ENCODE measurements at regions not wholly inside any gene's neighbourhood (a gene's known extent, or its start where the extent isn't known, plus 50 kb on each side); places are given as distances from the start of the nearest gene placed in this dataset.

DNA sequence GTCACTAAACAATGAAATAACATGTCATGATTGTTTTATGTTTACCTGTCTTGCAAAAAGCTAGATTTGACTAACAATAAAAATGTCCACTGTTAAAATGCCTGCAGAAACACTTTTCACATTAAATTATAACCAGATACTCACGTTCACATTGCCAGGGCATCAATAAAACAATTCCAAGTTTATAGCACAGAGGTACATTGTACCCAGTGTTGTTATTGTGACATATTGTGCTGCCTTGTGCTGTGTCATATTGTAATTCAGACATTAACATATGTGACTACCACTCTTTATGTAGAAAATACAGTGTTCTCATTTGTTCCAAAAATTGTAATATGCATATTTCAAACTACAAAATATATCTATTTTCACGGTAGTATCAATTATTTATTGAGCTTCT is 766.1 kb downstream of the NCAM2 start:
- H4K20me1 ChIP-seq: no peaks in the 10 kb centered on the region
- H3K27me3 ChIP-seq: no peaks in the 10 kb centered on the region
- H3K9me3 ChIP-seq: no peaks in the 10 kb centered on the region
- H3K4me3 ChIP-seq: no peak overlapping the region
- H3K9ac ChIP-seq: no peak overlapping the region
- no peak overlapping the region for H3K4me2 ChIP-seq
- no peaks in the 10 kb centered on the region for H3K36me3 ChIP-seq
- no peaks in the 10 kb centered on the region for H3K4me1 ChIP-seq
- no peak for TF ChIP-seq Cebpa-rat (IDR thresholded peaks at IDR 0.05)
- no peak overlapping the region for H3K27ac ChIP-seq

DNA sequence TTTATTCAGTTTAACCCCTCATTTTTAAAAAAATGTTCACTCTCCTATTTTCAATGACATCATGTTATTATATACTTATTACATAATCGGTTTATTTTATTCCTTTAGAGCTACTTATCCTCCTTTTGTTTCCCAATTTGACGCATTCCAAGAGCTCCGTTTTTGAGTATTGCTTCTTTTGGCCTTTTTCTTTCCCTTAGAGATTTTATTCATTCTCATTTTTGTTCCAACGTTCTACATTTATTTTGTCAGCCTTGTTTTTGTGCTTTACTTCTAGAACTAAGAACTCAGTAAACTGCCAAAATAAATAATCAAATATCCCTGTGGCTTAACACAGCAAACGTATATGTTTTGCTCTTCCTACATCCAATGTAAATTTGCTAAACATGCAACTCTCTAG is 769.1 kb downstream of the NCAM2 start:
- Histone ChIP-seq H3K27me3 (no peaks in the 10 kb centered on the region), H4K20me1 (no peaks in the 10 kb centered on the region), H3K9me3 (no peaks in the 10 kb centered on the region), H3K9ac (no peak overlapping the region), H3K4me2 (no peak overlapping the region), H3K36me3 (no peaks in the 10 kb centered on the region), H3K27ac (no peak overlapping the region), H3K4me1 (no peaks in the 10 kb centered on the region), H3K4me3 (no peak overlapping the region)
- no peak for TF ChIP-seq Cebpa-rat (IDR thresholded peaks at IDR 0.05)

- no peak for TF ChIP-seq Cebpa-rat (IDR thresholded peaks at IDR 0.05)
- no peaks in the 10 kb centered on the region for H4K20me1 ChIP-seq
Observed at GRCh38 chr21:21788591-21788990, 790.4 kb downstream of the NCAM2 start.

DNA sequence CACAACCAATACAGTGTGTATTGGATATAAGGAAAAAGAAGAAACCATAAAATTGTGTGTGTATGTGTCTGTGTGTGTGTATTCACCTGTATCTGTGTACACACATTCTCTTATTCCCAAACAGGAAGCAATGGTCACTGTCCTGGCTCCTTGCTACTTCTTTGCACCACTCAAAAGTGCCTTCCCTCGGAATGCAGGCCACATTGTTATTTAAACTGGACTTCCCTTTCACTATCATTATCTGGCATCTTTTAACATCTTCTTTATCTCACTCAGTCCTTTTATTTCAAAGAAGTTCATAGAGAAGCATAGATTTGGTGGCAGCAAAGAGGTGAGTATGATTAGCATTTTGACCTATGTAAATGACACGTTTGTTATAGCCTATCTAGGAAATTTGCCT is 803.7 kb downstream of the NCAM2 start:
- no peak overlapping the region for H3K4me2 ChIP-seq

More at GRCh38 chr21:21788591-21788990, 790.4 kb downstream of the NCAM2 start:
- H3K4me3 ChIP-seq: no peak overlapping the region
- H3K27me3 ChIP-seq: no peaks in the 10 kb centered on the region
- no peaks in the 10 kb centered on the region for H3K9me3 ChIP-seq
- H3K4me2 ChIP-seq: no peak overlapping the region
- H3K36me3 ChIP-seq: no peaks in the 10 kb centered on the region
- H3K9ac ChIP-seq: no peak overlapping the region
- H3K4me1 ChIP-seq: no peaks in the 10 kb centered on the region
- H3K27ac ChIP-seq: no peak overlapping the region

DNA sequence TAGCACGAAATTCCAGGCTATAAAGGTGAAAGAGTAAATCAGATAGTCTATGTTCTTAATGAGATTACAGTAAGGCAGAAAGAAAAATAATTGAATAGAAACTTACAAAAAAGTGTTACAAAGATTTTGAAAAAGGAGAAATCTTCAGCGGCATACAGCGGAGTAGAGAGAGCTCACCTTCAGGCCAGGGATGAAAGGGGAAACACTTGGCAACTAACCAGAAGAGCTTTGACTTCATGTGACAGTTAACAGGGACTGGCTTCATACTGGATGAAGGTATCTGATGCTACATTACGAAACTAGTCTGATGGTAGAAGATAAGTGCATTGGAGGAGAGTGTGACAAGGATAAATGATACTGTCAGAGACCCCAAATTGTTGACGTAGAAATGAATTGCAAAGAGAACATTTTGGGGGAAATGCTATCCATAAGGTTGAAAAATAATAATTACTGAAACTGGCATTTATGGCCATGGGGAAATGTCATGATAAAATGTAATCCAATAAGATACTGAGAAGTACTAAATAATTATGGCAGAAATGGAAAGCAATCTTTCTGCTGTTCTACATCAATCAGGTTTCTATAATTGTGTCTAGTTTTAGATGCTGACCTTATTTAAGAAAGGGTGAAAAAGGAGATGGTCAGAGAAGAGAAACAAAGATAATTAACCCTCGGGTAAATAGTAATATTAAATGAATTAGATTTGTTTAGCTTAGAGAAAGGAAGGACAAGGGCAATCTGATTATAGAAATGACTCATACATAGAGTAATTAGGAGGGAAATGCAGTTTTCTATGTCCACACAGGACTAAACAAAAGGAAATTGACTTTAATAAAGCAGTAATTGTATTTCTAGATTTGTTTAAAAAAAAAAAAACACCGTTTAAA is 808.7 kb downstream of the NCAM2 start:
- Histone ChIP-seq H3K27ac (no peak overlapping the region), H3K36me3 (no peaks in the 10 kb centered on the region)
- TF ChIP-seq Cebpa-rat (IDR thresholded peaks at IDR 0.05): no peak

More for the DNA sequence above, 803.7 kb downstream of the NCAM2 start:
- Histone ChIP-seq H3K27me3 (no peaks in the 10 kb centered on the region), H3K4me1 (no peaks in the 10 kb centered on the region), H3K27ac (no peak overlapping the region), H3K4me3 (no peak overlapping the region), H3K9me3 (no peaks in the 10 kb centered on the region), H3K36me3 (no peaks in the 10 kb centered on the region), H3K9ac (no peak overlapping the region), H4K20me1 (no peaks in the 10 kb centered on the region)
- TF ChIP-seq Cebpa-rat (IDR thresholded peaks at IDR 0.05): no peak

DNA sequence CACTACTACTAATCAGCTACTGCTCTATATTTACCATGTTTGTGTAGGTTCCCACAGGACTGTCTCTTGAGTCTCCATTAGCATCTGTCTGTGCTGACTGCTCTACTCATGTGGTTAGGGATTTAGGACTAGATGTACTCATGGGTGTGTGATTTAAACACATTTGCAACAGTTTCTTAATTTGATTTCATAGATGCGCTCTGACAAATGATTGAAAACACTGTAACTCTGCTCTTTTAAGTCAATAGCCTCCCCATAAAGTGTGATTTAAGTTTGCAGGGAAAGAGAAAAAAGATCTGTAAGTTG is 809.3 kb downstream of the NCAM2 start:
- no peak overlapping the region for H3K9ac ChIP-seq
- H3K4me3 ChIP-seq: no peak overlapping the region
- no peak overlapping the region for H3K27ac ChIP-seq
- no peaks in the 10 kb centered on the region for H3K4me1 ChIP-seq
- no peaks in the 10 kb centered on the region for H3K27me3 ChIP-seq
- H3K4me2 ChIP-seq: no peak overlapping the region
- H4K20me1 ChIP-seq: no peaks in the 10 kb centered on the region
- H3K36me3 ChIP-seq: no peaks in the 10 kb centered on the region
- no peaks in the 10 kb centered on the region for H3K9me3 ChIP-seq
- TF ChIP-seq Cebpa-rat (IDR thresholded peaks at IDR 0.05): no peak

More for the DNA sequence above, 808.7 kb downstream of the NCAM2 start:
- no peaks in the 10 kb centered on the region for H3K27me3 ChIP-seq
- H3K9ac ChIP-seq: no peak overlapping the region
- H3K4me3 ChIP-seq: no peak overlapping the region
- no peaks in the 10 kb centered on the region for H3K9me3 ChIP-seq
- H3K4me1 ChIP-seq: no peaks in the 10 kb centered on the region
- no peak overlapping the region for H3K4me2 ChIP-seq
- H4K20me1 ChIP-seq: no peaks in the 10 kb centered on the region

DNA sequence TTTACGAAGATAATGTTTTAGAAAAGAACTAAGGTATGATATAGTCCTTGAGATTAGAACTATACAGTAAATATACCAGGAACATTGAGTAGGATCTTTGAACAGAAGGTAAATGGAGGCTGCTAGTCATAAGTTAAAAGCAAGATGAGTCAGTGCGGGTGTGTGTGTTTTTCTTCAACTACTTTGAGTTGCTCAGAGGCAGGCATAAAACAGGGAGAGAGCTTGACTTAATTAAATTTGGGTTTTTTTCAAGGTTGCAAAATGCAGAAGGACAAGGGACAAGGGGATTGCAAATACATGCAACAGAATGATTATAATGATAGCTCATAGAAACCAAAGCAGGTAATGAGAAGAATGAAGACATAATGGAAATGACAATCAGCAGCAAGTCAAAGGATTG is 815.1 kb downstream of the NCAM2 start:
- no peak overlapping the region for H3K4me3 ChIP-seq
- no peaks in the 10 kb centered on the region for H3K27me3 ChIP-seq
- no peaks in the 10 kb centered on the region for H3K9me3 ChIP-seq
- H3K9ac ChIP-seq: no peak overlapping the region
- no peak overlapping the region for H3K4me2 ChIP-seq
- no peak for TF ChIP-seq Cebpa-rat (IDR thresholded peaks at IDR 0.05)
- no peaks in the 10 kb centered on the region for H4K20me1 ChIP-seq
- no peaks in the 10 kb centered on the region for H3K36me3 ChIP-seq
- no peak overlapping the region for H3K27ac ChIP-seq
- H3K4me1 ChIP-seq: no peaks in the 10 kb centered on the region

GRCh38 chr21:21813934-21814333 is 815.7 kb downstream of the NCAM2 start:
- Histone ChIP-seq H4K20me1 (no peaks in the 10 kb centered on the region), H3K27me3 (no peaks in the 10 kb centered on the region), H3K4me1 (no peaks in the 10 kb centered on the region), H3K36me3 (no peaks in the 10 kb centered on the region), H3K9me3 (no peaks in the 10 kb centered on the region), H3K27ac (no peak overlapping the region), H3K4me2 (no peak overlapping the region), H3K4me3 (no peak overlapping the region), H3K9ac (no peak overlapping the region)
- TF ChIP-seq Cebpa-rat (IDR thresholded peaks at IDR 0.05): no peak

- no peaks in the 10 kb centered on the region for H3K27me3 ChIP-seq
- H3K27ac ChIP-seq: no peak overlapping the region
- no peak overlapping the region for H3K9ac ChIP-seq
- no peaks in the 10 kb centered on the region for H3K9me3 ChIP-seq
- no peak overlapping the region for H3K4me2 ChIP-seq
- H3K4me3 ChIP-seq: no peak overlapping the region
- H3K36me3 ChIP-seq: no peaks in the 10 kb centered on the region
- no peaks in the 10 kb centered on the region for H4K20me1 ChIP-seq
- TF ChIP-seq Cebpa-rat (IDR thresholded peaks at IDR 0.05): no peak
- H3K4me1 ChIP-seq: no peaks in the 10 kb centered on the region
Observed at GRCh38 chr21:21816778-21817177, 818.6 kb downstream of the NCAM2 start.

GRCh38 chr21:21818898-21819297 is 820.7 kb downstream of the NCAM2 start:
- H3K27ac ChIP-seq: no peak overlapping the region
- no peaks in the 10 kb centered on the region for H4K20me1 ChIP-seq
- no peaks in the 10 kb centered on the region for H3K27me3 ChIP-seq
- H3K4me1 ChIP-seq: no peaks in the 10 kb centered on the region
- no peaks in the 10 kb centered on the region for H3K36me3 ChIP-seq
- H3K9me3 ChIP-seq: no peaks in the 10 kb centered on the region
- H3K4me2 ChIP-seq: no peak overlapping the region
- no peak overlapping the region for H3K4me3 ChIP-seq
- no peak for TF ChIP-seq Cebpa-rat (IDR thresholded peaks at IDR 0.05)
- no peak overlapping the region for H3K9ac ChIP-seq

DNA sequence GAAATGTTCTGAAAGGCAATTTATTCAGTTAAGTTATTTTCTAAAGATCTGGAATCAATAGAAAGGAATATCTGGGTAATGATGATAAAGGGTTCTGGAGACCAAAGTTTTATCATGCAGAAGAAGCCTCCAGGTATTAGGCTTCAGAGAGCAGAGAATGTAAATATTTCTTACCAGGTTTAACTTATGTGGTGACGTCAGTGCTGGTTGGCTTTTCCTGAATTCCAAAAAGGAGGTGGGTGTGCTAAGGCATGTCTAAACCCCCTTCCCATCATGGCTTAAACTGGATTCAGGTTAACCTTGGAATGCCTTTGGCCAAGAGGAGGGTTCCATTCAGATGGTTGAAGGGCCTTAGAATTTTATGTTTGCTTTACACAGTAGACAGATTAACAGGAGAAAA is 829.9 kb downstream of the NCAM2 start:
- no peaks in the 10 kb centered on the region for H3K9me3 ChIP-seq
- H3K4me2 ChIP-seq: no peak overlapping the region
- no peaks in the 10 kb centered on the region for H3K36me3 ChIP-seq
- no peaks in the 10 kb centered on the region for H3K4me1 ChIP-seq
- no peak for TF ChIP-seq Cebpa-rat (IDR thresholded peaks at IDR 0.05)
- H3K4me3 ChIP-seq: no peak overlapping the region
- H4K20me1 ChIP-seq: no peaks in the 10 kb centered on the region
- H3K27ac ChIP-seq: no peak overlapping the region
- no peaks in the 10 kb centered on the region for H3K27me3 ChIP-seq
- H3K9ac ChIP-seq: no peak overlapping the region
